ENCODE measurements at regions not wholly inside any gene's neighbourhood (a gene's known extent, or its start where the extent isn't known, plus 50 kb on each side); places are given as distances from the start of the nearest gene placed in this dataset.

- no peak overlapping the region for H3K4me3 ChIP-seq (ENCODE audit: low read depth, low read length)
- TF ChIP-seq, protein P1, sequence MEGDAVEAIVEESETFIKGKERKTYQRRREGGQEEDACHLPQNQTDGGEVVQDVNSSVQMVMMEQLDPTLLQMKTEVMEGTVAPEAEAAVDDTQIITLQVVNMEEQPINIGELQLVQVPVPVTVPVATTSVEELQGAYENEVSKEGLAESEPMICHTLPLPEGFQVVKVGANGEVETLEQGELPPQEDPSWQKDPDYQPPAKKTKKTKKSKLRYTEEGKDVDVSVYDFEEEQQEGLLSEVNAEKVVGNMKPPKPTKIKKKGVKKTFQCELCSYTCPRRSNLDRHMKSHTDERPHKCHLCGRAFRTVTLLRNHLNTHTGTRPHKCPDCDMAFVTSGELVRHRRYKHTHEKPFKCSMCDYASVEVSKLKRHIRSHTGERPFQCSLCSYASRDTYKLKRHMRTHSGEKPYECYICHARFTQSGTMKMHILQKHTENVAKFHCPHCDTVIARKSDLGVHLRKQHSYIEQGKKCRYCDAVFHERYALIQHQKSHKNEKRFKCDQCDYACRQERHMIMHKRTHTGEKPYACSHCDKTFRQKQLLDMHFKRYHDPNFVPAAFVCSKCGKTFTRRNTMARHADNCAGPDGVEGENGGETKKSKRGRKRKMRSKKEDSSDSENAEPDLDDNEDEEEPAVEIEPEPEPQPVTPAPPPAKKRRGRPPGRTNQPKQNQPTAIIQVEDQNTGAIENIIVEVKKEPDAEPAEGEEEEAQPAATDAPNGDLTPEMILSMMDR (IDR thresholded peaks at IDR 0.05; ENCODE audit: borderline replicate concordance, insufficient read depth, low read depth, low read length), result no peak
These were observed 452.5 kb downstream of the RAP2B start for GRCh38 chr3:153614563-153614962.

DNA sequence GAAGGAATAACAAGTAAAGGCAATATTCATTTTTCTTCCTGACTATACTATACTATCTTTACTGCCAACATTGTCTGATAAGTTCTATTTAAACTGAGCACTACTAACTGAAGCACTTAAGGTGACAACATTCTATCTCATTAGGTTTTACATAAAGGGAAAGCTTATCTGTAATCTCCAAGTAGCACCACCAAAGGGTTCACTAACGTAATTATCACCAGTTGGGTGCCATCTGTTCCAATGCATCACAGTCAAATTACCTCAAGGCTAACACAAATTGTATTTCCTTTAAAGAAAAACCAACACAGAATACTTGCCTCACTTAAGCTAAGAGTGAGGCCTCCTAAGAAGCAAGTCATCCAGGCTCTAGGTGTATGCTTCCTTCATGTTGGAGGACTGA, 453.8 kb downstream of the RAP2B start:
- H3K4me3 ChIP-seq (ENCODE audit: low read depth, low read length), result no peak overlapping the region
- TF ChIP-seq, protein P1 (IDR thresholded peaks at IDR 0.05; ENCODE audit: borderline replicate concordance, insufficient read depth, low read depth, low read length), result no peak

DNA sequence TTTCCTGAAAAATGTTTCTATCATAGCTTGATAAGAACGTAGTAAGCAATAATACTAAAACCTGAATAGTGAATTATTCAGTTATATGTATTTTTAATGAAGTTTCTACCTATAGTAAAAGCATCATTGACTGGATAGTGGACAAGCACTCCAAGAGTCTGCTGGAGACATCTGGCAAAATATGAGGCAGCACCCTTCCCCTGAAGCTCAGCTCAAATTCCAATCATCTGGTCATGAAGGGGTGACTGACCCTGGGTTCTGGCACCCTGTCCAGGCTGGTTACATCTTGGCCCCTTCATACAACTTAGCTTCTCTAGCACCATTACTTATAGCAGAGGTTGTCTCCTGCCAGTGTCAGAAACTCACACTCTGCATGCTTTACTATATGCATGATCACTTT, 455.4 kb downstream of the RAP2B start:
- TF ChIP-seq, protein P1 (IDR thresholded peaks at IDR 0.05; ENCODE audit: borderline replicate concordance, insufficient read depth, low read depth, low read length), result no peak
- no peak overlapping the region for H3K4me3 ChIP-seq (ENCODE audit: low read depth, low read length)

DNA sequence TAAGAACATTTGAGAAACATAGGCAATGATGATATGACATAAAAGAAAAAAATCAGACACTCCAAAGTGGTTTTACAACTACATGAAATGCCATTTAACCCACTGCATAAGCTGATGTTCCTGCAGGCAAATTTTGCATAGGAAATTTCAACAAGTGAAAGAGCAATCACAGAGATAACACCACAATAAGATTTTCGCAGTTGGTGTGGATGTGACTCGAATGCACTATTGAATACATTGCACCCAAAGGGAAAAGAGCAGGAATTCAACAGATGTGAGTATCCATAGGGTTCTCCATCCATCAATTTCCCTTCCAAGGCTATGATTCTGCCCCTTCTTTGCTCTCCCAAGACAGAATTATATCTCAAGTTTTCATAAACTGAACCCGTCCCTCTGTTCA, 456.1 kb downstream of the RAP2B start:
- TF ChIP-seq, protein P1 (IDR thresholded peaks at IDR 0.05; ENCODE audit: borderline replicate concordance, insufficient read depth, low read depth, low read length), result no peak
- H3K4me3 ChIP-seq (ENCODE audit: low read depth, low read length), result no peak overlapping the region

DNA sequence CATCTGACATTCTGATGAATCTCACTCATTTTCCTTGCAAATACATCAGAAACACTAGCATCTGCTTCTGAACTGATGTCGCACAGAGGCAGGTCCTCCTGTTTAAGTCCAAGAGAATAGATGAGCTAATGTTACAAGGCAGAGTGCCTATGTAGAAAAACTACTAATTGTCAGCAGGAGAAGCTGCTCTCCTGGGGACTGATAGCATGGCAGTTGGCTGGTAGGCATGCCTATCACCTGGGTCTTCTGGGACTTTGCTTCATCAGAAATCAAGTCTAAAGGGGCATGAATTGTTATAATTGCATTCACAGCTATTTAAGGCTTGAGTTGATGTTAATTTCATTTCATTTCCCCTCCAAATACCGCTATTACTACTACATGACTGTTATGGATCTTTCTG, 457.2 kb downstream of the RAP2B start:
- TF ChIP-seq, protein P1 (IDR thresholded peaks at IDR 0.05; ENCODE audit: borderline replicate concordance, insufficient read depth, low read depth, low read length), result no peak
- H3K4me3 ChIP-seq (ENCODE audit: low read depth, low read length), result no peak overlapping the region

- TF ChIP-seq, protein P1 (IDR thresholded peaks at IDR 0.05; ENCODE audit: borderline replicate concordance, insufficient read depth, low read depth, low read length), result no peak
- no peak overlapping the region for H3K4me3 ChIP-seq (ENCODE audit: low read depth, low read length)
These were observed 459.9 kb downstream of the RAP2B start for GRCh38 chr3:153621953-153622352.

GRCh38 chr3:153623834-153624233, 461.8 kb downstream of the RAP2B start:
- TF ChIP-seq, protein P1 (IDR thresholded peaks at IDR 0.05; ENCODE audit: borderline replicate concordance, insufficient read depth, low read depth, low read length), result no peak
- H3K4me3 ChIP-seq (ENCODE audit: low read depth, low read length), result no peak overlapping the region

Data from GM12875 (cell line).